Aorta (tissue), 5 donors: ENCODE measurements at regions not wholly inside any gene's neighbourhood (a gene's known extent, or its start where the extent isn't known, plus 50 kb on each side); places are given as distances from the start of the nearest gene placed in this dataset.
"Not testable (repeated sequence)": the region's sequence is repeated elsewhere in the genome, so short reads cannot be mapped to it uniquely, and the experiment has no call there.

ENCODE experiments used
- ATAC-seq: fragments of 200-7000 bp; cut with Tn5 transposase; one replicate; pipeline ENCODE4 v1.9.1; 2022; ENCODE audit warnings: moderate library complexity; ENCODE audit not compliant: low FRiP score
- DNase-seq, 2 donors: peaks; one replicate each; pipeline ENCODE4 v3.0.0-alpha.2; 2020
- H3K27ac ChIP-seq, 2 donors: one replicate each; pipeline ENCODE4 v1.5.1; 2013; ENCODE audit warnings: low read length in 2 of 2, mild to moderate bottlenecking in 2 of 2, moderate library complexity in 2 of 2, control low read depth in 1 of 2, inconsistent platforms in 1 of 2, low read depth in 1 of 2
- H3K27me3 ChIP-seq, 2 donors: one replicate each; pipeline ENCODE4 v1.6.1; 2013; ENCODE audit warnings: control low read depth in 1 of 2, low read length in 1 of 2, mild to moderate bottlenecking in 1 of 2, moderate library complexity in 1 of 2; ENCODE audit not compliant: insufficient read depth in 2 of 2, control insufficient read depth in 1 of 2
- H3K36me3 ChIP-seq, 2 donors: one replicate each; pipeline ENCODE4 v1.6.1; 2013; ENCODE audit warnings: control low read depth in 1 of 2, low read length in 1 of 2, mild to moderate bottlenecking in 1 of 2; ENCODE audit not compliant: insufficient read depth in 2 of 2, control insufficient read depth in 1 of 2
- H3K4me1 ChIP-seq, 2 donors: one replicate each; pipeline ENCODE4 v1.6.1; 2013; ENCODE audit warnings: low read length in 2 of 2, control low read depth in 1 of 2, mild to moderate bottlenecking in 1 of 2, moderate library complexity in 1 of 2; ENCODE audit not compliant: insufficient read depth in 2 of 2, control insufficient read depth in 1 of 2
- H3K4me3 ChIP-seq, 2 donors: one replicate each; pipeline ENCODE4 v1.5.1; 2013; ENCODE audit warnings: low read length in 2 of 2, control low read depth in 1 of 2, mild to moderate bottlenecking in 1 of 2
- H3K9me3 ChIP-seq: one replicate; pipeline ENCODE4 v1.6.1; 2013; ENCODE audit warnings: mild to moderate bottlenecking, low read length; ENCODE audit not compliant: control insufficient read depth
- WGBS, 2 donors: extraction: QIAGEN DNeasy Blood & Tissue Kit; methylation state at CpG; one replicate each; pipeline ENCODE4 v1.1.7; 2013; 5-methylcytosine and 5-hydroxymethylcytosine counted together
- intact Hi-C, 2 donors: fragments of 100-400 bp; cut with DNase I; formaldehyde crosslinking; loops; one replicate each; pipeline versions ENCODE4 v1.14.2 to v1.15.0; 2022
- donor health status: healthy with polysubstance abuse.
- donor health status: Bipolar disorder and iron deficiency.
- donor health status: DM: no; HTN: no; CAD: no.
- donor health status: DM: no; HTN: no; CAD: no.
- donor health status: DM: yes; HTN: yes; CAD: no.

- Histone ChIP-seq H3K36me3 (no peaks in the 10 kb centered on the region), H3K4me1 (no peaks in the 10 kb centered on the region), H3K27me3 (no peaks in the 10 kb centered on the region), H3K9me3 (no peaks in the 10 kb centered on the region), H3K27ac (no peak overlapping the region), H3K4me3 (no peak overlapping the region)
- no peak for DNase-seq
- ATAC-seq, result no peak
- intact Hi-C loops, result no loop called here
- 48 to 51% methylated on average over 3 of the region's 3 CpGs for whole genome bisulfite sequencing, 2 donors
Observed at GRCh38 chr9:87359958-87360601, 137.6 kb upstream of the DAPK1 start.

- WGBS, 2 donors, result 16 to 17% methylated on average over 9 of the region's 9 CpGs
- H3K4me1 ChIP-seq, result no peaks in the 10 kb centered on the region
- no peak overlapping the region for H3K4me3 ChIP-seq
- no peaks in the 10 kb centered on the region for H3K9me3 ChIP-seq
- H3K27me3 ChIP-seq, result no peaks in the 10 kb centered on the region
- no peaks in the 10 kb centered on the region for H3K36me3 ChIP-seq
- no peak overlapping the region for H3K27ac ChIP-seq
- ATAC-seq (no peak), DNase-seq (no peak)
- intact Hi-C loops, result no loop called here
Observed at GRCh38 chr9:87370049-87370685, 127.5 kb upstream of the DAPK1 start.

- Histone ChIP-seq H3K27ac (no peak overlapping the region), H3K36me3 (no peaks in the 10 kb centered on the region), H3K4me3 (no peak overlapping the region), H3K4me1 (no peaks in the 10 kb centered on the region), H3K9me3 (no peaks in the 10 kb centered on the region), H3K27me3 (no peaks in the 10 kb centered on the region)
- DNase-seq, result no peak
- intact Hi-C loops, result no loop called here
- ATAC-seq, result no peak
- WGBS, 2 donors, result 39 to 40% methylated on average over 6 of the region's 6 CpGs
Observed at GRCh38 chr9:87371795-87372355, 125.8 kb upstream of the DAPK1 start.

- Histone ChIP-seq H3K27me3 (no peaks in the 10 kb centered on the region), H3K4me1 (no peaks in the 10 kb centered on the region), H3K9me3 (no peaks in the 10 kb centered on the region), H3K4me3 (no peak overlapping the region), H3K27ac (no peak overlapping the region), H3K36me3 (no peaks in the 10 kb centered on the region)
- ATAC-seq (no peak), DNase-seq (no peak)
- intact Hi-C loops, result no loop called here
- 93 to 94% methylated on average over 10 of the region's 10 CpGs for whole genome bisulfite sequencing, 2 donors
Observed at GRCh38 chr9:87372356-87372851, 125.3 kb upstream of the DAPK1 start.

- H3K36me3 ChIP-seq, DNase-seq, H3K27ac ChIP-seq, H3K27me3 ChIP-seq, H3K4me1 ChIP-seq, H3K4me3 ChIP-seq, H3K9me3 ChIP-seq, intact Hi-C loops, ATAC-seq: not testable (repeated sequence)
- 88% methylated on average over 10 of the region's 10 CpGs for WGBS, 2 donors
Observed at GRCh38 chr9:87374023-87374919, 123.4 kb upstream of the DAPK1 start.

- Histone ChIP-seq H3K36me3 (no peaks in the 10 kb centered on the region), H3K4me3 (no peak overlapping the region), H3K27me3 (no peaks in the 10 kb centered on the region), H3K4me1 (no peaks in the 10 kb centered on the region), H3K9me3 (no peaks in the 10 kb centered on the region), H3K27ac (no peak overlapping the region)
- intact Hi-C loops, result no loop called here
- DNase-seq, result no peak
- ATAC-seq, result no peak
- WGBS, 2 donors, result 29 to 41% methylated on average over 6 to 7 of the region's 7 CpGs
Observed at GRCh38 chr9:87375397-87376073, 122.1 kb upstream of the DAPK1 start.

GRCh38 chr9:87378676-87379075 lies 119.0 kb upstream of the DAPK1 start:
- H3K27me3 ChIP-seq, result no peaks in the 10 kb centered on the region
- intact Hi-C loops, result no loop called here
- H3K4me3 ChIP-seq, result no peak overlapping the region
- WGBS, 2 donors, result 96 to 98% methylated on average over 1 of the region's 1 CpG
- H3K4me1 ChIP-seq, result no peaks in the 10 kb centered on the region
- ATAC-seq, result no peak
- no peak for DNase-seq
- no peaks in the 10 kb centered on the region for H3K36me3 ChIP-seq
- H3K9me3 ChIP-seq, result no peaks in the 10 kb centered on the region
- H3K27ac ChIP-seq, result no peak overlapping the region

GRCh38 chr9:87379300-87379699 lies 118.4 kb upstream of the DAPK1 start:
- intact Hi-C loops, result no loop called here
- Histone ChIP-seq H3K36me3 (no peaks in the 10 kb centered on the region), H3K27ac (no peak overlapping the region), H3K4me3 (no peak overlapping the region), H3K4me1 (no peaks in the 10 kb centered on the region), H3K9me3 (no peaks in the 10 kb centered on the region), H3K27me3 (no peaks in the 10 kb centered on the region)
- 91 to 95% methylated on average over 6 of the region's 6 CpGs for WGBS, 2 donors
- ATAC-seq (no peak), DNase-seq (no peak)
